Kidney (tissue), 13 donors: ENCODE measurements at regions not wholly inside any gene's neighbourhood (a gene's known extent, or its start where the extent isn't known, plus 50 kb on each side); places are given as distances from the start of the nearest gene placed in this dataset.

Source experiments
- DNase-seq, 5 donors: peaks; one replicate each; pipeline ENCODE4 v3.0.0-alpha.2; 2013 to 2020
- FAIRE-seq: peaks from 2 replicates; lab custom pipeline; 2012; peaks lifted over from hg19 to GRCh38; lab: Jason Lieb, UNC
- H3K27ac ChIP-seq, 2 donors: one replicate each; pipeline ENCODE4 v1.7.0; 2013; ENCODE audit warnings: low read depth in 2 of 2, low read length in 2 of 2, inconsistent platforms in 1 of 2
- H3K27me3 ChIP-seq: one replicate; pipeline ENCODE4 v1.7.1; 2013; ENCODE audit warnings: low read length, inconsistent platforms; ENCODE audit not compliant: control insufficient read depth, insufficient read depth
- H3K36me3 ChIP-seq, 3 donors: one replicate each; pipeline versions ENCODE4 v1.7.0 to v1.7.1; 2013; ENCODE audit warnings: low read length in 3 of 3, control low read depth in 1 of 3, inconsistent platforms in 1 of 3; ENCODE audit not compliant: insufficient read depth in 3 of 3, control insufficient read depth in 2 of 3
- H3K4me1 ChIP-seq, 3 donors: one replicate each; pipeline versions ENCODE4 v1.7.0 to v1.7.1; 2013; ENCODE audit warnings: low read length in 3 of 3, inconsistent platforms in 1 of 3, low read depth in 1 of 3; ENCODE audit not compliant: control insufficient read depth in 2 of 3, insufficient read depth in 2 of 3
- H3K4me3 ChIP-seq, 3 donors: one replicate each; pipeline versions ENCODE4 v1.7.0 to v1.8.1; 2013; ENCODE audit warnings: low read length in 3 of 3, control low read depth in 1 of 3, inconsistent platforms in 1 of 3
- H3K9ac ChIP-seq, 3 donors: one replicate each; pipeline versions ENCODE4 v1.7.0 to v1.7.1; 2013; ENCODE audit warnings: low read length in 3 of 3, control low read depth in 1 of 3, inconsistent platforms in 1 of 3
- H3K9me3 ChIP-seq, 3 donors: one replicate each; pipeline versions ENCODE4 v1.7.0 to v1.7.1; 2013; ENCODE audit warnings: low read length in 3 of 3, control low read depth in 1 of 3, inconsistent platforms in 1 of 3; ENCODE audit not compliant: control insufficient read depth in 2 of 3, insufficient read depth in 1 of 3
- CTCF ChIP-seq: IDR thresholded peaks from 3 replicates; pipeline ENCODE4 v1.5.1; 2012; ENCODE audit warnings: mild to moderate bottlenecking, moderate library complexity, borderline replicate concordance; ENCODE audit not compliant: insufficient read depth; ENCODE audit errors: extremely low read depth
- intact Hi-C: fragments of 100-400 bp; cut with DNase I; formaldehyde crosslinking; loops from one replicate; pipeline ENCODE4 v1.11.1; 2022
- donor health status: control.
- donor health status: control.
- donor health status: control.
- donor health status: control.
- donor health status: control.
- donor health status: DM: yes; HTN: yes; CAD: no.
- donor health status: Normal renal cell carcinoma (clear cell type).

- DNase-seq = no peak
- Histone ChIP-seq H3K4me1 (peaks cover 0 to 3% (median 0%) of the 10 kb centered on the region in 3 donors), H3K9me3 (no peaks in the 10 kb centered on the region), H3K9ac (no peak overlapping the region), H3K4me3 (no peak overlapping the region), H3K27ac (no peak overlapping the region), H3K36me3 (no peaks in the 10 kb centered on the region), H3K27me3 (no peaks in the 10 kb centered on the region)
- intact Hi-C loops = no loop called here
- no peak for TF ChIP-seq CTCF
- FAIRE-seq = no peak
Measured at GRCh38 chr2:199131876-199132275, 325.9 kb downstream of the SATB2 start.

DNA sequence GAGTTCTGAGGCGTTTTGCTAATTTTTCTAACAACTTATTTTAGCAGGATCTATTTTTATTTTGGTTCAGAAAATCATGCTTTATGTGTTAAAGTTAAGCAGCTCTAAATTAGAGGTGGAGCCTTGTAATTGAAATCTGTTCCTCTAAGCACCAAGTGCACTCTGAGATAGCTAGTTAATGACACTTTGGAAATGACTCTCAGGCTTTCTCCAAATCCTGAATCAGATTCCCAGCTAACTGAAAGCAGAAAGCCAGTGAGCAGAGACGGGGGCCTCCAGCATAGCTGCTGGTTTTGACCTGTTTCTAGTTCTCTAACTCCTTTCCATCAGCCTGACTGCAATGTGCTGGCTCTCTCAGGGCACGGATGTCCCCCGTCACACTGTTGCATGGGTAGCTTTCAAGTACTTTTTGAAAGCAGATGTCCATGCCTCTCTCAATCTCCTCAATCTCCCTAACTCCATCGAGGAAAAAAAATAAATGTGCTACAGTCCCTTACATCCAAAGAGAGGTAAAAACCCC lies 326.5 kb downstream of the SATB2 start:
- H3K27me3 ChIP-seq = no peaks in the 10 kb centered on the region
- TF ChIP-seq CTCF = no peak
- H3K4me1 ChIP-seq = peaks cover 0 to 3% (median 0%) of the 10 kb centered on the region in 3 donors
- no peaks in the 10 kb centered on the region for H3K36me3 ChIP-seq
- no peaks in the 10 kb centered on the region for H3K9me3 ChIP-seq
- H3K4me3 ChIP-seq = no peak overlapping the region
- intact Hi-C loops = no loop called here
- no peak overlapping the region for H3K9ac ChIP-seq
- DNase-seq = peak in 3 of 5 donors; percentile 22 to 45 (median 27)
- H3K27ac ChIP-seq = no peak overlapping the region
- FAIRE-seq = no peak

DNA sequence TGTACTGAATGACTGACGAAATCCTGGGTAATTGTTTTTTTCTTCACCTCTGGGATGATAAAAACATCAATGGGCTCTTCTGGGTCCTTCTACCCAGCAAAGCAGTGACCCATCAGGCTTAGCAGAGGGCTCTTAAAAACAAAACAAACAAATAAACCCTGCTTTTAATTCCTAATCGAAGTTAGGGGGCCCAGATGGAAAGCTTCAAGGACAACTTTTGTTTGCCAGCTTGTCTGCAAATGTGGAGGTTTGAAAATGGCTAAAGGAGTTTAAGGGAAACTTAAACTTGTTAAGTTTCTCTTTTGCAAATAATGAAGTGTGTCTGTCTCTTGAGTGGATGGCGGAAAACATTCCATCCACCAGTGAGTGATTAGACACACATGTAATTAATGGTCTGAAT lies 327.2 kb downstream of the SATB2 start:
- FAIRE-seq (no peak), DNase-seq (peak in 1 of 5 donors; percentile 5)
- Histone ChIP-seq H3K27me3 (no peaks in the 10 kb centered on the region), H3K9ac (no peak overlapping the region), H3K36me3 (no peaks in the 10 kb centered on the region), H3K4me3 (no peak overlapping the region), H3K27ac (no peak overlapping the region), H3K4me1 (peaks cover 0 to 3% (median 0%) of the 10 kb centered on the region in 3 donors), H3K9me3 (no peaks in the 10 kb centered on the region)
- no peak for TF ChIP-seq CTCF
- intact Hi-C loops = no loop called here
